ENCODE measurements at regions not wholly inside any gene's neighbourhood (a gene's known extent, or its start where the extent isn't known, plus 50 kb on each side); places are given as distances from the start of the nearest gene placed in this dataset.

DNA sequence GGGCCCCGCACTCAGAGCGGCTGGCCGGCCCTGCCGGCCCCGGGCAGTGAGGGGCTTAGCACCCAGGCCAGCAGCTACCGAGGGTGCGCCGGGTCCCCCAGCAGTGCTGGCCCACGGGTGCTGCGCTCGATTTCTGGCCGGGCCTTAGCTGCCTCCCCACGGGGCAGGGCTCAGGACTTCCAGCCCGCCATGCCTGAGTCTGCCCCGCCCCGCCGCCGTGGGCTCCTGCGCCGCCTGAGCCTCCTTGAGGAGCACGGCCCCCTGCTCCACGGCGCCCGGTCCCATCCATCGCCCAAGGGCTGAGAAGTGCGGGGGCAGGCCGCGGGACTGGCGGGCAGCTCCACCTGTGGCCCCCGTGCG is 67.9 kb upstream of the AMZ2 start:
- H3K36me3 Mint-ChIP-seq (ENCODE audit: low read depth) = peaks cover 7% of the 10 kb centered on the region
- H3K27ac Mint-ChIP-seq = no peak overlapping the region
- H3K27me3 Mint-ChIP-seq = no peaks in the 10 kb centered on the region
- ChIA-PET CTCF (interaction anchor here (1.8 to 7.3 kb wide), 3 partner anchors 20 to 278 kb away, joined by 8 to 58 read pairs (median 27); partner anchors contain the start of gene WIPI1), POLR2A (interaction anchor here (0.8 to 7.7 kb wide), 8 partner anchors 11 to 277 kb away, joined by 3 to 119 read pairs (median 6); partner anchors contain the start of genes AMZ2, ARSG, SLC16A6 and WIPI1)
- Histone ChIP-seq H3K36me3 (ENCODE audit: insufficient read depth, low read length) (no peaks in the 10 kb centered on the region), H3K27me3 (ENCODE audit: control insufficient read depth in 1 of 2, insufficient read depth in 2 of 2, low read length in 2 of 2) (no peaks in the 10 kb centered on the region), H3K27ac (ENCODE audit: low read depth in 1 of 2, low read length in 2 of 2) (no peak overlapping the region), H3K4me1 (ENCODE audit: insufficient read depth, low read length) (peaks cover 45% of the 10 kb centered on the region), H3K4me3 (ENCODE audit: low read length) (no peak overlapping the region), H3K9me3 (ENCODE audit: control insufficient read depth in 1 of 2, insufficient read depth in 1 of 2, low read length in 2 of 2) (peaks cover 0 to 5% of the 10 kb centered on the region in 2 experiments)
- TF ChIP-seq CTCF (IDR thresholded peaks at IDR 0.05) = no peak
- no peaks in the 10 kb centered on the region for H3K9me3 Mint-ChIP-seq
- ATAC-seq (ENCODE audit: poor library complexity) (no peak), DNase-seq (no peak)
- no peak overlapping the region for H3K4me3 Mint-ChIP-seq
- H3K4me1 Mint-ChIP-seq (ENCODE audit: low read depth) = peaks cover 46% of the 10 kb centered on the region
- intact Hi-C loops (cut with DNase I, micrococcal nuclease) = loop anchor here (5.0 to 10.0 kb wide), 4 partner anchors 67 to 215 kb away; partner anchors contain the start of gene AMZ2 (in 1 of the 2)

DNA sequence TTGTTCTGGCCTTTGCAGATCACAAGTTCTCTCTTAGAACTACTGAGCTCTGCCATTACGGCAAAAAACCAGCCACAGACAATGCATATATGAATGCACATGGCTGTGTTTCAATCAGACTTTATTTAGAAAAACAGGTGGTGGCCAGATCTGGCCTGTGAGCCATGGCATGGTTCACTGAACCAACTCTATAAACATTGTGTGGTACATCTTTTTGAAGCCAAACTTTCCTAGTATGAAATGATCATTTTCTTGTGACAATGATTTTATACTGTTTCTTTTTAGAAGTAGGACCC is 65.9 kb upstream of the AMZ2 start:
- peak overlapping the region; percentile 83 for H3K27ac Mint-ChIP-seq
- POLR2A ChIA-PET = interaction anchor here (0.6 to 7.7 kb wide), 7 partner anchors 8 to 275 kb away, joined by 4 to 119 read pairs (median 8); partner anchors contain the start of genes ARSG, SLC16A6 and WIPI1

DNA sequence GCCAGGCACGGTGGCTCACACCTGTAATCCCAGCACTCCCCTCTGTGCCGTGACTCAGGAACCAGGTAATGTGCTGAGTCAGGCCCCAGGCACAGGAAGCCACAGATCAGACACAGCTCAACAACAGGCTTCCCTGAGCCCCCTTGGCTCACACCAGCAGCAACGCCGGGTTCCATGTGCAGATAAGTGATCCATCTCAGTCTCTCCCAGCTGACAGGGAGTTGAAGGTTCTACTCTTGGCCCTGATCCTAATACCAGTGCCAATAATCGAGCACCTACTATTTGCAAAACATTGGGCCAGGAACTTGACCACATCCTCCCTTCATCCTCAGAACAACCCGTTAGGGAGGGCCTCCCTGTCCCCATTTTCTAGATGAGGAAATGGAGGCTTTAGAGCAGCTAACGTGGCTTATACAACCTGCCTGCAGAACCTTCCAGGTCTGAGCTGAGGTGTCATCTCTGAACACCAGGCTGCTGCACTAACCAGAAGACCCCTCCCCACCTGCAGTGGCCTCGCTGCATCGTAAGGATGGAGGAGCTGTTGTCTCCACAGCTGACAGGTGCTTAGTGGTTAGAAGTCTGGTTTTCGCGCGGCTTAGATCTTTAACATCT is 64.8 kb upstream of the AMZ2 start:
- ChIA-PET POLR2A (interaction anchor here (0.6 to 7.7 kb wide), 11 partner anchors 10 to 278 kb away, joined by 3 to 119 read pairs (median 5); partner anchors contain the start of genes AMZ2, ARSG, SLC16A6 and WIPI1), CTCF (interaction anchor here (0.6 to 7.3 kb wide), 4 partner anchors 17 to 470 kb away, joined by 3 to 58 read pairs (median 15); no protein-coding TSS in a partner anchor)
- ATAC-seq (ENCODE audit: poor library complexity) (peak; percentile 78), DNase-seq (peak; percentile 54 to 91 (median 70))
- Histone ChIP-seq H3K27ac (ENCODE audit: low read depth in 1 of 2, low read length in 2 of 2) (peak overlapping the region; percentile 65 to 76), H3K27me3 (ENCODE audit: control insufficient read depth in 1 of 2, insufficient read depth in 2 of 2, low read length in 2 of 2) (no peaks in the 10 kb centered on the region), H3K9me3 (ENCODE audit: control insufficient read depth in 1 of 2, insufficient read depth in 1 of 2, low read length in 2 of 2) (peaks cover 0 to 5% of the 10 kb centered on the region in 2 experiments), H3K4me3 (ENCODE audit: low read length) (peak overlapping the region; percentile 65), H3K4me1 (ENCODE audit: insufficient read depth, low read length) (peaks cover 62% of the 10 kb centered on the region), H3K36me3 (ENCODE audit: insufficient read depth, low read length) (no peaks in the 10 kb centered on the region)
- TF ChIP-seq CTCF (IDR thresholded peaks at IDR 0.05) = no peak
- no peaks in the 10 kb centered on the region for H3K27me3 Mint-ChIP-seq
- H3K9me3 Mint-ChIP-seq = no peaks in the 10 kb centered on the region
- H3K4me3 Mint-ChIP-seq = peak overlapping the region; percentile 84
- peaks cover 60% of the 10 kb centered on the region for H3K4me1 Mint-ChIP-seq (ENCODE audit: low read depth)
- peaks cover 7% of the 10 kb centered on the region for H3K36me3 Mint-ChIP-seq (ENCODE audit: low read depth)
- peak overlapping the region; percentile 83 for H3K27ac Mint-ChIP-seq
- intact Hi-C loops (cut with DNase I, micrococcal nuclease) = loop anchor here in 1 of 2 experiments (5.0 kb wide), 2 partner anchors 64 to 114 kb away; partner anchors contain the start of gene AMZ2

More for the DNA sequence above, 65.9 kb upstream of the AMZ2 start:
- CTCF ChIA-PET = interaction anchor here (0.7 to 7.3 kb wide), 5 partner anchors 9 to 276 kb away, joined by 3 to 58 read pairs (median 8); partner anchors contain the start of gene WIPI1
- Histone ChIP-seq H3K27me3 (ENCODE audit: control insufficient read depth in 1 of 2, insufficient read depth in 2 of 2, low read length in 2 of 2) (no peaks in the 10 kb centered on the region), H3K27ac (ENCODE audit: low read depth in 1 of 2, low read length in 2 of 2) (peak overlapping the region in 1 of 2 donors; percentile 2), H3K4me1 (ENCODE audit: insufficient read depth, low read length) (peaks cover 61% of the 10 kb centered on the region), H3K4me3 (ENCODE audit: low read length) (peak overlapping the region; percentile 65), H3K36me3 (ENCODE audit: insufficient read depth, low read length) (no peaks in the 10 kb centered on the region), H3K9me3 (ENCODE audit: control insufficient read depth in 1 of 2, insufficient read depth in 1 of 2, low read length in 2 of 2) (peaks cover 0 to 5% of the 10 kb centered on the region in 2 experiments)
- intact Hi-C loops (cut with DNase I, micrococcal nuclease) = loop anchor here in 1 of 2 experiments (5.0 kb wide), 2 partner anchors 65 to 115 kb away; partner anchors contain the start of gene AMZ2
- no peaks in the 10 kb centered on the region for H3K9me3 Mint-ChIP-seq
- DNase-seq (peak in 2 of 14 experiments; percentile 30 to 31), ATAC-seq (ENCODE audit: poor library complexity) (no peak)
- peak overlapping the region; percentile 87 for H3K4me3 Mint-ChIP-seq
- H3K36me3 Mint-ChIP-seq (ENCODE audit: low read depth) = peaks cover 7% of the 10 kb centered on the region
- H3K27me3 Mint-ChIP-seq = no peaks in the 10 kb centered on the region
- no peak for TF ChIP-seq CTCF (IDR thresholded peaks at IDR 0.05)
- H3K4me1 Mint-ChIP-seq (ENCODE audit: low read depth) = peaks cover 60% of the 10 kb centered on the region
